ENCODE measurements at regions not wholly inside any gene's neighbourhood (a gene's known extent, or its start where the extent isn't known, plus 50 kb on each side); places are given as distances from the start of the nearest gene placed in this dataset.

DNA sequence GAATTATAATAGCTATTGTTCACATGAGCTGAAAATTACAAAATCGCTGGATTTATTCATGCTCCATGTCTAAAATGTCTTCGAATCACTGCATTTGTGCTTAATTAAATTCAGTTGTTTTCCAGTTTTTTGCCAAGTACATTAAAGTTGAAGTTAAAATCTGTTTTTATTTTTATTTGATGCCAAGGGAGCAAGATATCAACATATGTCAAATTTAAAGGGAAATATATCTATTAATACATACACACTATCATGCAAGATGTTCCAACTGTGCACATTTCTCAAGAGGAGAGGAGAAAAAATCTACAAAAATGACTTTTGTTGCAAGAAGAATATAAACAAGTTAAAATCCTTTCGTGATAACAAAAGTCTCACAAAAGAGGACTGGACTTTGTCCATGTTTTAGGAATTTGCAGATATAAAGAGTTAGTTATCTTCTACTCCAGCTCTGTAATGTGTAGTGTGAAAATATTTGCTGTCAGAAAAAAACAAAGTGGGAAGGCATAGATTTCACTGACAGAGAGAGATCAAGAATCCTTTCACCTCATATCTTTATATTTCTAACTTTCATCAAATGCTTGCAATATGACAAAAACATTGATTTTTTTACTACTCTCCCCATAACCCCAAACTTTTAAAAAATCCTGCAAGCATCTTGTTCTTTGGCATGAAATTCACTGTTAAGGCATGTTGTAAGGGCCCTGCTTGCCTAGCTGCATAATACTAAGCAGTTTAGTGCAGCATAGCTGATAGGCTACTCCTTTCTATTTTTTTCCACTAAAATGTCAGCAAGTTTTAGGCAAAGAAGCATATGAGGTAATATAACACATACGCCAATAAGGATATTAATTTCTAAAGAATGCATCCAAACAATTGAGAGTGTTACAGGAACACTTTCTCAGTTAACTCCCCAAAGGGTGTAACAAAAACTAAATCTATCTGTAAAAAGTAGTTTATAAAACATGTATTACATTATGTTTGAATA is 340.2 kb upstream of the ADAMTS5 start:
- H3K9me3 ChIP-seq (ENCODE audit: control insufficient read depth in 2 of 2, insufficient read depth in 1 of 2, low read depth in 1 of 2, low read length in 1 of 2) = no peaks in the 10 kb centered on the region
- H3K4me1 ChIP-seq (ENCODE audit: control insufficient read depth in 3 of 3, insufficient read depth in 2 of 3, low read depth in 1 of 3, low read length in 2 of 3) = no peaks in the 10 kb centered on the region
- no peaks in the 10 kb centered on the region for H3K27me3 ChIP-seq (ENCODE audit: control insufficient read depth in 3 of 3, insufficient read depth in 3 of 3, low read length in 3 of 3)
- no peak for DNase-seq
- H3K36me3 ChIP-seq (ENCODE audit: control insufficient read depth in 3 of 3, insufficient read depth in 2 of 3, low read depth in 1 of 3, low read length in 3 of 3) = no peaks in the 10 kb centered on the region
- H3K27ac ChIP-seq (ENCODE audit: low read depth in 1 of 3, low read length in 2 of 3) = no peak overlapping the region
- no peak overlapping the region for H3K4me3 ChIP-seq (ENCODE audit: low read depth in 1 of 3, low read length in 3 of 3)
- FAIRE-seq = no peak
- WGBS, 3 donors = 58 to 67% (median 65%) methylated on average over 4 of the region's 4 CpGs

DNA sequence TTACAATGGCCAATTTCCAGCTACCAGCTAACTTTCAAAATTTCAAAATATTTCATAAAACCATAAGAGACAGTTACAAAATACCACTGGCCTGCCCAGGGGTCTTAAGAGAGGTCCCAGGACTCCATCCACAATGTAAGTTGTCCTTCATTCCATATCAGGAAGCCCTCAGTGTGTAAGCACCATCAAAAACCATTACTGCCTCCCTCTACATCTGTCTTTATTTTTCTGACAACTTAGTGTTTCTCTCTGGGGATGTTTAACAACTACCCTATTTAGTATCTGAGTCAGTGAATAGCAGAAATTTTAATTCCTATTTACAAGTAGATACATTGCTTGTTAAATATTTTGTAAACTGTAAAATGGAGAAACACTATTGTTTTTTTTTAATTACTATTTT is 339.3 kb upstream of the ADAMTS5 start:
- FAIRE-seq (no peak), DNase-seq (no peak)
- Histone ChIP-seq H3K4me1 (ENCODE audit: control insufficient read depth in 3 of 3, insufficient read depth in 2 of 3, low read depth in 1 of 3, low read length in 2 of 3) (no peaks in the 10 kb centered on the region), H3K9me3 (ENCODE audit: control insufficient read depth in 2 of 2, insufficient read depth in 1 of 2, low read depth in 1 of 2, low read length in 1 of 2) (no peaks in the 10 kb centered on the region), H3K4me3 (ENCODE audit: low read depth in 1 of 3, low read length in 3 of 3) (no peak overlapping the region), H3K36me3 (ENCODE audit: control insufficient read depth in 3 of 3, insufficient read depth in 2 of 3, low read depth in 1 of 3, low read length in 3 of 3) (no peaks in the 10 kb centered on the region), H3K27me3 (ENCODE audit: control insufficient read depth in 3 of 3, insufficient read depth in 3 of 3, low read length in 3 of 3) (no peaks in the 10 kb centered on the region), H3K27ac (ENCODE audit: low read depth in 1 of 3, low read length in 2 of 3) (no peak overlapping the region)

DNA sequence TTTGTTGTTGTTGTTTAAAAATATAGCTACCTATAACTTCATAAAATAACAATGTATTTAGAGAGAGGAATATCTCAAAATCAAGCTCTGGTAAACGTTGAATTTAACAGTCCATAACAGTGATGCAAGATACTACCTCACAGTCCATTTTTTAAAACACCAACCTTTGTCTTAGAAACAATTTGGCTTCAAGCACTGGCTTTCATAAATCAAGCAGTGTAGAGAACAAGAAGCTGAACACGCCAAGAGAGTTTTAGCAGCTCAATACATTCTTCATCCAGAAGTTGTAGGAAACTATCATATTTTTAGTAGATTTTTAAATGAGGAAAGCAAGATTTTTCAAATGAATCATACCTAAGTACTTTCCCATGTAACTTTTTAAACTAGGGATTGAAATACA is 334.3 kb upstream of the ADAMTS5 start:
- Histone ChIP-seq H3K27me3 (ENCODE audit: control insufficient read depth in 3 of 3, insufficient read depth in 3 of 3, low read length in 3 of 3) (no peaks in the 10 kb centered on the region), H3K9me3 (ENCODE audit: control insufficient read depth in 2 of 2, insufficient read depth in 1 of 2, low read depth in 1 of 2, low read length in 1 of 2) (peaks cover 0 to 4% of the 10 kb centered on the region in 2 donors), H3K36me3 (ENCODE audit: control insufficient read depth in 3 of 3, insufficient read depth in 2 of 3, low read depth in 1 of 3, low read length in 3 of 3) (no peaks in the 10 kb centered on the region), H3K4me3 (ENCODE audit: low read depth in 1 of 3, low read length in 3 of 3) (no peak overlapping the region), H3K4me1 (ENCODE audit: control insufficient read depth in 3 of 3, insufficient read depth in 2 of 3, low read depth in 1 of 3, low read length in 2 of 3) (no peaks in the 10 kb centered on the region), H3K27ac (ENCODE audit: low read depth in 1 of 3, low read length in 2 of 3) (no peak overlapping the region)
- no peak for DNase-seq
- no peak for FAIRE-seq
- WGBS, 3 donors = 67 to 76% (median 71%) methylated on average over 2 of the region's 2 CpGs

DNA sequence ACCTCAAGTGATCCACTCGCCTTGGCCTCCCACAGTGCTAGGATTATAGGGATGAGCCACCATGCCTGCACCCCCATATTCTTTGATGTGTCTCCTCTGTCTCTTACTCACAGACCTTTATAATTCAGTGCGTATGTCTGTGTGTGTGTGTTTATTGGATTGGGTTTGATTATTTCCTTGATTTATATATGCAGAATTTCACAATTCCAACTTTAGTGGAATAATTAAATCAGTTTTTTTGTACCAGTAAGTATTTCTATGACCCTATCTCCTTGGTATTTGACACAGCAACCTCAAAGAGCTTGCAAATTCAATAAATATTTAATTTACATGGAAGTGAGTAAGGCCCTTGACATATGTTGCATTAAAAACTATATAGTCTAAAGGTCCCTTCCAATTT is 333.9 kb upstream of the ADAMTS5 start:
- FAIRE-seq = no peak
- 86 to 90% (median 87%) methylated on average over 2 of the region's 2 CpGs for WGBS, 3 donors
- Histone ChIP-seq H3K4me3 (ENCODE audit: low read depth in 1 of 3, low read length in 3 of 3) (no peak overlapping the region), H3K36me3 (ENCODE audit: control insufficient read depth in 3 of 3, insufficient read depth in 2 of 3, low read depth in 1 of 3, low read length in 3 of 3) (no peaks in the 10 kb centered on the region), H3K9me3 (ENCODE audit: control insufficient read depth in 2 of 2, insufficient read depth in 1 of 2, low read depth in 1 of 2, low read length in 1 of 2) (peaks cover 0 to 4% of the 10 kb centered on the region in 2 donors), H3K4me1 (ENCODE audit: control insufficient read depth in 3 of 3, insufficient read depth in 2 of 3, low read depth in 1 of 3, low read length in 2 of 3) (no peaks in the 10 kb centered on the region), H3K27ac (ENCODE audit: low read depth in 1 of 3, low read length in 2 of 3) (no peak overlapping the region), H3K27me3 (ENCODE audit: control insufficient read depth in 3 of 3, insufficient read depth in 3 of 3, low read length in 3 of 3) (no peaks in the 10 kb centered on the region)
- no peak for DNase-seq

DNA sequence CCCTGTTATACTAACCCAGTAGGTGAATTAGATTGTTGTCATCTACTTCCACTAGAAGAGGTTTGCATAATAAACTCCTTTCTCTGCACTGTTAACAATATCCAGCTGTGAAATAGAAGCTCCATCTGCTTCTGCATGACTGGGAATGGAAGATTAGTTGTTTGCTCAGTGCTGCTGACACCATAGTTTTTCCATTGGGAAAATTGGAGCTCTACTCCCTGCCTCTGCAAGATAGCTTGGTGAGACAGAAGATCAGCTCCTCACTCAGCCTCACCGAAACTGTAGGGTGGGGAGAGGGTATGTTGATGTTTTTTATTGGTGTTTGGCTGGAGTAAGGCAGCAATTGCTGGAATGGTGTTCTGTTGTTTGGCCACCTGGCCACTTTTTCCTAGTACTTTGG is 331.6 kb upstream of the ADAMTS5 start:
- 56 to 69% (median 62%) methylated on average over 1 of the region's 1 CpG for WGBS, 3 donors
- FAIRE-seq (no peak), DNase-seq (no peak)

DNA sequence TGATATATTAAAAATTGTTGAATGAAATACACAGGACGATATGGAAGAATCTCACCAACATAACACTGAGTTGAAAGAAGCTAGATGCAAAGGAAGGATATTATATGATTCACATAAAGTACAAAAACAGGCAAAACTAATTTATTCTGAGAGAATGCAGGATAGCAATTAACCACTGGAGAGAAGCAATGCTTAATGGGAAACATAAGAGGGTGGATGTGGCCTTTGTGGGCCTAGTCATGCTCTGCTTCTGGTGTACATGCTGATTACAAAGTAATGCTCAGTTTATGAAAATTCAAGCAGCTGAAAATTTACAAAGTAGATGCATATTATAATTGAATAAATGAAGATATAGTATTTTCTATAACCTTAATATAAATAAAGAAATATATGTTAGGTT is 326.4 kb upstream of the ADAMTS5 start:
- Histone ChIP-seq H3K4me1 (ENCODE audit: control insufficient read depth in 3 of 3, insufficient read depth in 2 of 3, low read depth in 1 of 3, low read length in 2 of 3) (no peaks in the 10 kb centered on the region), H3K9me3 (ENCODE audit: control insufficient read depth in 2 of 2, insufficient read depth in 1 of 2, low read depth in 1 of 2, low read length in 1 of 2) (peaks cover 0 to 4% of the 10 kb centered on the region in 2 donors), H3K36me3 (ENCODE audit: control insufficient read depth in 3 of 3, insufficient read depth in 2 of 3, low read depth in 1 of 3, low read length in 3 of 3) (no peaks in the 10 kb centered on the region), H3K27me3 (ENCODE audit: control insufficient read depth in 3 of 3, insufficient read depth in 3 of 3, low read length in 3 of 3) (no peaks in the 10 kb centered on the region), H3K4me3 (ENCODE audit: low read depth in 1 of 3, low read length in 3 of 3) (no peak overlapping the region), H3K27ac (ENCODE audit: low read depth in 1 of 3, low read length in 2 of 3) (no peak overlapping the region)
- DNase-seq = no peak
- 57 to 83% (median 74%) methylated on average over 1 of the region's 1 CpG for WGBS, 3 donors
- no peak for FAIRE-seq

More for the DNA sequence above, 331.6 kb upstream of the ADAMTS5 start:
- Histone ChIP-seq H3K27me3 (ENCODE audit: control insufficient read depth in 3 of 3, insufficient read depth in 3 of 3, low read length in 3 of 3) (no peaks in the 10 kb centered on the region), H3K27ac (ENCODE audit: low read depth in 1 of 3, low read length in 2 of 3) (no peak overlapping the region), H3K4me3 (ENCODE audit: low read depth in 1 of 3, low read length in 3 of 3) (no peak overlapping the region), H3K9me3 (ENCODE audit: control insufficient read depth in 2 of 2, insufficient read depth in 1 of 2, low read depth in 1 of 2, low read length in 1 of 2) (peaks cover 0 to 4% of the 10 kb centered on the region in 2 donors), H3K4me1 (ENCODE audit: control insufficient read depth in 3 of 3, insufficient read depth in 2 of 3, low read depth in 1 of 3, low read length in 2 of 3) (no peaks in the 10 kb centered on the region), H3K36me3 (ENCODE audit: control insufficient read depth in 3 of 3, insufficient read depth in 2 of 3, low read depth in 1 of 3, low read length in 3 of 3) (no peaks in the 10 kb centered on the region)

DNA sequence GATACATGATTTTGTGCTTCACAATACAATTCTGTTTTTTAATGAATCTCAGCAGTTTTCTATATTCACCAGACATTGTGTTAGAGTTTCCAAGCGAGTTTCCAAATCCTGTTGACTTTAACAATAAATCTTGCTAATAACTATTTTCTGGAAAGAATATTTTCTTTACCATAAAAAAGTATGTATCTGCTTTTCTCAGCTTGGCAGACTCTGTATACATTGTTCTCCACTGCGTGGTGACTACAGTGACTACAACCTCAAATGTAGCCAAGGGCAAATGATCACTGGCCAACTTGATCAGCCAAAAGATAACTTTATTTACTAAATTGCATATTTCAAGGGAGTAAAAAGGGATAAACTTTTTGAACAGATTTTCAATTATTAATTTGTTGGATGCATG is 325.9 kb upstream of the ADAMTS5 start:
- Histone ChIP-seq H3K4me3 (ENCODE audit: low read depth in 1 of 3, low read length in 3 of 3) (no peak overlapping the region), H3K27ac (ENCODE audit: low read depth in 1 of 3, low read length in 2 of 3) (no peak overlapping the region), H3K4me1 (ENCODE audit: control insufficient read depth in 3 of 3, insufficient read depth in 2 of 3, low read depth in 1 of 3, low read length in 2 of 3) (no peaks in the 10 kb centered on the region), H3K9me3 (ENCODE audit: control insufficient read depth in 2 of 2, insufficient read depth in 1 of 2, low read depth in 1 of 2, low read length in 1 of 2) (peaks cover 0 to under 1% of the 10 kb centered on the region in 2 donors), H3K36me3 (ENCODE audit: control insufficient read depth in 3 of 3, insufficient read depth in 2 of 3, low read depth in 1 of 3, low read length in 3 of 3) (no peaks in the 10 kb centered on the region), H3K27me3 (ENCODE audit: control insufficient read depth in 3 of 3, insufficient read depth in 3 of 3, low read length in 3 of 3) (no peaks in the 10 kb centered on the region)
- FAIRE-seq = no peak
- no peak for DNase-seq
- 66 to 73% (median 67%) methylated on average over 2 of the region's 2 CpGs for WGBS, 3 donors

DNA sequence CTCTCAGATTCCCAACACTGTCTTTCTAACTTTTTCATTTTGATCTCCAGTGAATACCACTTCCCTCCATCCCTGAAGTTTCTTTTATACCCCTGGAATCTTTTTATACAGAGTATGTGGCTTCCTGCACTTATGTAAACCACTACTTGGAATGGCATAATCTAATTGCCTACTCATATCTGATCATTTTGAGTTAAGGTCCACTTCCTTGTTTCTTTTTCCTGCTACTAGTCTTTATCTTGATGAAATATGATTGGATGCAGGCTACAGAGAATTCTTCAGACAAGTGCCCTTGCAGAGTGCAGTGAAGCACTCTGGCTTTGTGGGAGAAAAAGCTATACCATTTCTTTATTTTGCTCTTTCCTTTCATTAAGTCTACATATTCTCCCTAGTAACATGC is 325.3 kb upstream of the ADAMTS5 start:
- Histone ChIP-seq H3K27ac (ENCODE audit: low read depth in 1 of 3, low read length in 2 of 3) (no peak overlapping the region), H3K27me3 (ENCODE audit: control insufficient read depth in 3 of 3, insufficient read depth in 3 of 3, low read length in 3 of 3) (no peaks in the 10 kb centered on the region), H3K4me3 (ENCODE audit: low read depth in 1 of 3, low read length in 3 of 3) (no peak overlapping the region), H3K9me3 (ENCODE audit: control insufficient read depth in 2 of 2, insufficient read depth in 1 of 2, low read depth in 1 of 2, low read length in 1 of 2) (no peaks in the 10 kb centered on the region), H3K36me3 (ENCODE audit: control insufficient read depth in 3 of 3, insufficient read depth in 2 of 3, low read depth in 1 of 3, low read length in 3 of 3) (no peaks in the 10 kb centered on the region), H3K4me1 (ENCODE audit: control insufficient read depth in 3 of 3, insufficient read depth in 2 of 3, low read depth in 1 of 3, low read length in 2 of 3) (no peaks in the 10 kb centered on the region)
- DNase-seq = no peak
- no peak for FAIRE-seq

DNA sequence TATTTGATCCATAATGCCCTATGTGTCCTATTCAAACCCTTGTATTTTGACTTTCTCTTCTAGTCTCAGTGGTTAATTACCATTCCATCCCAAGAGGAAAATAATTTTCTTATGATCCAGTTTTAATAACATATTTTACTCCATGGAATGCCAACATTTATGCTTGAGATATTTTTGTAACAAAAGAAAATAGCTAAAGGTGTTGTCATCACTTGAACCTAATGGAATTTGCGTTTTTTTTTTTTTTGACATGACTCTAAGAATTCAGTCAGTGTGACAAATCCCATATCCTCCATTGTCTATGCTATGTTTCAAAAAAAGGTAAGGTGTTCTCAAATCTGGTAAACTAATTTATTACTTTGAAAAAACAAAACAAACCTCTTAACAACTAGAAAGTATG is 324.1 kb upstream of the ADAMTS5 start:
- Histone ChIP-seq H3K27me3 (ENCODE audit: control insufficient read depth in 3 of 3, insufficient read depth in 3 of 3, low read length in 3 of 3) (no peaks in the 10 kb centered on the region), H3K4me1 (ENCODE audit: control insufficient read depth in 3 of 3, insufficient read depth in 2 of 3, low read depth in 1 of 3, low read length in 2 of 3) (no peaks in the 10 kb centered on the region), H3K4me3 (ENCODE audit: low read depth in 1 of 3, low read length in 3 of 3) (no peak overlapping the region), H3K27ac (ENCODE audit: low read depth in 1 of 3, low read length in 2 of 3) (no peak overlapping the region), H3K36me3 (ENCODE audit: control insufficient read depth in 3 of 3, insufficient read depth in 2 of 3, low read depth in 1 of 3, low read length in 3 of 3) (no peaks in the 10 kb centered on the region), H3K9me3 (ENCODE audit: control insufficient read depth in 2 of 2, insufficient read depth in 1 of 2, low read depth in 1 of 2, low read length in 1 of 2) (no peaks in the 10 kb centered on the region)
- 78 to 88% (median 81%) methylated on average over 1 of the region's 1 CpG for WGBS, 3 donors
- DNase-seq (no peak), FAIRE-seq (no peak)
